22Rv1 (cell line): ENCODE measurements at regions not wholly inside any gene's neighbourhood (a gene's known extent, or its start where the extent isn't known, plus 50 kb on each side); places are given as distances from the start of the nearest gene placed in this dataset.

ENCODE experiments used
- CTCF ChIP-seq: fragments of 450-650 bp; IDR thresholded peaks from 2 replicates; pipeline ENCODE4 v1.5.1; 2017; ENCODE audit warnings: mild to moderate bottlenecking
- ZFX ChIP-seq: fragments of 450-650 bp; IDR thresholded peaks from 2 replicates; pipeline ENCODE4 v1.6.1; 2017; ENCODE audit warnings: antibody characterized with exemption, borderline replicate concordance

GRCh38 chr13:76823969-76824368 lies 62.2 kb downstream of the KCTD12 start:
- no peak for TF ChIP-seq CTCF
- no peak for TF ChIP-seq ZFX
